Globus pallidus (tissue), 1 donor: ENCODE measurements at regions not wholly inside any gene's neighbourhood (a gene's known extent, or its start where the extent isn't known, plus 50 kb on each side); places are given as distances from the start of the nearest gene placed in this dataset.

Experiments
- DNase-seq: peaks from one replicate; pipeline ENCODE4 v3.0.0-alpha.2; 2015; ENCODE audit warnings: low spot score

DNA sequence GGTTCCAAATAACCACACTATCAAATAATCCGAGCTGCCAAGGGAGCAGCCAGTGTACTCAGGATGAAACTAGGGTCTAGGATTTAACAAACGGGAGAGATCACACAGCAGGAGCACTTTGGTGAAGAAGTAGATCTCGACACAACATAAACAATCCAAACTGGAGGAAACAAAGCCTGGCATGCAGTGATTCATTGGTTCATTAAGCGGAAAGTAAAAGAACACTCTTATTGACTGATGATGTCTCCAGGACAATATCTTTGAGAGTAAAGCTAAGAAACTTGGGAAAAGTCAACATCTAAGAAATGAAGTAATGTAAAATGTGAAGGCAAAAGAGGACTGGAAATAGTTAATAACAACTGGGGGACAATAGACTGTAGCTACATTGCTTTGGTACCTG, 1478.3 kb upstream of the CDH9 start:
- DNase-seq, result no peak

DNA sequence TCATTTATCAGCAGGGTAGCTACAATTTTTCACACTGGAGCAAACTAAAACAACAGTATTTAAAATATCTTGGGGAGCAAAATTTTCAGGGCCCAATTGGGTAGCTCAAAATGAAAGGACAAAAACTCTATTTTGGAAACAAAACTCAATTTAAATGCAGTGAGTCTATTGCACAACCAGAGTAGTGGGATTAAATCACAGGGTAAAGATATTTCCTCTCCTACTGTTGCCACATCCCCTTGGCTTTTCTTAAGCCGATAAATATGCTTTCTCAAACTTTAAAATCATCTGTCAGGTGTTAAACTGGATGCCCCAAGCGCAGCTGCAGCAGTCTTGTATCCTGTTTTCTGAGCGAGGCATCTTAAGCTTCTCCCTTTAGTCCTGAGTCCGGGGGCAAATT, 1474.3 kb upstream of the CDH9 start:
- no peak for DNase-seq

DNA sequence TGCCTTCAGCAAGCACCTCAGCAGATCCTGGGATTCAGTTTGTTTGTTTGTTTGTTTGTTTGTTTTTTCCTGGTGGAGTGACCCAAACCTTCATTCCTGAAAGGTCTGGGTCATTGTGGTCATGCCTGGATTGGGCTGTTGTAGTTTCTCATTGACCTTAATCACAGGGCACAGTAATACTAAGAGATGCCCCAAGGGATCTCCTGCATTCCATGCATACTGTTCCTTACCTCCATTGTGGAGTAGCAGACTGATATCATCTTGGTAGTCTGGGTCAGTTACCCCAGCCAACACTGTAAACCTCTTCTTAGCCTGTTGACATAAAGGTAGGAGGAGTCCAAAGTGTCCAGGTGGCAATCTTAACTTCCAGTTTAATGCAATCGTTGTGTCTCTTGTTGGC, 1466.7 kb upstream of the CDH9 start:
- no peak for DNase-seq

DNA sequence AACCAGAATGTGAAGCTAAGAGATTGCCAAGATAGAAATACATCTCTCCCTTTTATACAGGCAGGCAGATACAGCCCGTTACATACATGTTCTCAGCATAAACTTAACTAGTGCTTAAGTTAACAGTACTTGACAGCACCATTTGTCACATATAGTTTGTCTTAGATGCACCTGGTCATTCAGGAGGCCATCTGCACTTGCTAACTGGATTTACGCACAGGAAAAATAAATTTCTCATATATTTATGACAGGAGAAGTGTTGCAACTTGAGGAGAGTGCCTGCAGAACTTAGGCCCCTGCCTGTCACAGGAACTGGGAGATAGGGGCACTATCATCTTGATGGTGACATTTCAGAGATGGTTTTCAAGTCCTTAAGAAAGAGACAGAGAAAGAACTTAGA, 1462.1 kb upstream of the CDH9 start:
- no peak for DNase-seq

DNA sequence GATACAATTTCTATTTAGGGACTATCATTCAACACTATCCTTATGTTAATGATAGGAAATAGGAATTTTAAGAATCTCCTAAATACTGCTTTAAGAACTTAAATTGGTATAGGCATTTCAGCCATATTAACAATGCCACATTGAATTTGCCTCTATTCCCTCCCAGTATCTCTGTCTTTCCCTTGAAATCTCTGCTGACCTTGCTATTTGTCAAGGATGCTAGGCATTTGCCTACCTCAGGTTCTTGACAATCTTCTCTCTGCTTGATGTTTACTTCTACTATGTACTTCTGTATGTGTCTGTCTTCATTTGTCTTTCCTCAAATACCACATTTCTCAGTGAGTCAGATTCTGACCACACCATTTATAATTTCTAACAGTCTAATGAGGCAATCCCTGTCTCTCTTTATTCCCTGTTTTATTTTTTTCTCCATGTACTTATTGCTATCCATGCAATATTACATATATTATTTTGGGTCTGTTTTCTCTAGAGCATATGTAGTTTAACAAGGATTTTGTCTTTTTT, 1461.4 kb upstream of the CDH9 start:
- DNase-seq, result no peak

DNA sequence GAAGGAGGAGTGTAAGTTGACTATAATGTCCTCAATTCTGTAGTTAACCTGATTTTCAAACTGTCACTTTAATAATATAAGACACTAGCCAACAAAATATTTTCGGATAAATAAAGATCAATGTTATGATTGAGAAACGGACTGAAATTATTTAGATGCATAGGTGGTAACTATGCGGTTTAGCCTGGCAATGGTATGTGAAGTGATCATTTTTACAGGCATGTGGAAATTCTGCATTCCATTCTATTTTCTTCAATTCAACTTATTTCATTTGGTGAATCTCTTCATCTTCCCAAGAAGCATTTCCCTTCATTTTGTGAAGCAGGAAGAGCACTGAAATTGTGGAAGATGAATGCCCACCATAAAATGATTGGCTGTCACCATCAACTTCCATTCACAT, 1457.5 kb upstream of the CDH9 start:
- DNase-seq, result no peak

DNA sequence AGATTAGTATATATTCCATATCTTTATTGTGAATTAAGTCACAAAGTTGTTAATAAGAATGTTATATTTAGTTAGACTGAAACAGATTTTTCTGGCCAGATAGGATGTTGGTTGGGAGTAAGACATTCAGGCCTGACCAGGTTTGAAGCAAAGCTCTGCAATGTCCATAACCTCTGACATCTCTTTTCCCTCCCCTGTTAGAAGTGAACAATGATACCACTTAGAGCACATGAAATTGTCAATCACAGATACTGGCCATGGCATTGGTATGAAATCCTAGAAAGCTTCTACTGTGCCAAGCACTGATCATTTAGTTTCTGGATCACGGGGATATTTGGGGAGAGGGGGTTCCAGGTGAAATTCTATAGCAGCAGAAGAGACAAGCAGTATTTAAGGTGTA, 1455.1 kb upstream of the CDH9 start:
- DNase-seq, result no peak

DNA sequence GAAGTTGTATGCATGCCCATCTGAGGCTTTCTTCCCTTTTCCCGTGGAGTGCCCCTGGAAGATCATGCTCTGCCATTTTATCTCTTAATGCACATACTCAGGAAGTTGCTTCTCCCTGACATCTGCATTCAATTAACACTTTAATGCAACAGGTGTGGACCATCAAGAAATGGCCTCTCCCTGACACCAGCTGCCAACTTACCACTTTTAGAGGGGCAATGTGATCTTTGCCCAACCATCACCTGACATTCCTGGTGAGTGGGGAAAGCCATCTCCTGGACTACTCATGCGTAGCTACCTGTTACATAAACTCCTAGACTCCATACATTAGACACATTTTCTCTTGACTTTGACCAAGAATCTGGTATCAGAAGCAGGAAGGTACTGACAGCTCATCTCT, 1450.4 kb upstream of the CDH9 start:
- no peak for DNase-seq

DNA sequence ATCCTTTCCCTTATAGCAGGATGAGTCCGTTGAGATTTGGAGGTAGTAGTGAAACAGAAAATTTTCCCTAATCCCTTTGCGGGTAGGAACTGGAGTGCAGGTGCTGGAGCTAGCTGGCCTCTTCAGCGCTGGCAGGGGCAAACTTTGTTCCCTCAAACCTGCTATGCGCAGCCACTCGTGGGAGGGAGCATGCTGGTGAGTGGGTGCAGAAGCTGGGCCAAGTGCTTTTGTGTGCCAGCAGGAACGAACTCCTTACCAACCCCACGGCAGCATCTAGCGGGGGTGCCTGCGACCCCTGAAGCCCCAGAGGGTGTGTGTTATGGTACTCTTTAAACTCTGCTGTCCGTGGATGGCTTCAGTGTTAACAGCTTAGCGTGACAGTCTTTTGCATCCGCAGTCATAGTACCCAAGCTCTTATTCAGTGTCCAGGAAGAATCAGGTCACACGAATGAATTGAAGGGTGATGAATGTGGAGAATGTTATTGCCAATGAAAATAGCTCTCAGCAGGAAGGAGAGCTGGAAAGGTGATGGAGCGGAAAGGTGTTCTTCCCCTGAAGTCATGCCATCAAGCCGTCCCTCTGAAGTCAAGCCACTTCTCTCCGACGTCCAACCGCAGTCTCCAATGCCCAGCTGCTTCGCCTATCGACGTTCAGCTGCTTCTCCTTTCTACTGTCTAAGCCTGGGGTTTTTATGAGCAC, 1445.1 kb upstream of the CDH9 start:
- DNase-seq, result no peak

DNA sequence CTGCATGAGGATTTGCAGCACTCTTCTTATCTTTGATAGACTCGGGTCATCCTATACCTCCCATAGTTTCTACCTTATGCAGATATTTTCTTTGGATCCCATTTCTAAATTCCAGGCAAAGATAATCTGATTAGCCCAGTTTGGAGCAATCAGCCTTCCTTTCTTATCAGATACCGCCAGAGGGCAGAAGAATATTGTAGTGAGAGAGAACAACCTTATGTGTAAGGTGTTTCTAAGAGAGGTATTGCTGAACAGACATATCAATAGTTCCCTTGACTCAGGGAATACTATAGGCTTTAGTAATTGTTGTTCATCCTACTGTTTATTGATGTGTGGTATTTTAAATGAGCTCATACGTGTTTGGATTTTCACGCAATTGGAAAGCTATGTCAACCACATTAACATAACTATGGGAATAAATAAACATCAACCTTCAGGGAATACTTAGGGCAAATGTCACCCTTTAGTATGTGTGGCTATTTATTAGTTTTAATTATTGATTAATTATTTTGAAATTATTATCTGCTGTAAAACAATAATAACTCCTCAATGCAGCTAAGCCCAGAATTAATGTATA, 1435.2 kb upstream of the CDH9 start:
- no peak for DNase-seq

DNA sequence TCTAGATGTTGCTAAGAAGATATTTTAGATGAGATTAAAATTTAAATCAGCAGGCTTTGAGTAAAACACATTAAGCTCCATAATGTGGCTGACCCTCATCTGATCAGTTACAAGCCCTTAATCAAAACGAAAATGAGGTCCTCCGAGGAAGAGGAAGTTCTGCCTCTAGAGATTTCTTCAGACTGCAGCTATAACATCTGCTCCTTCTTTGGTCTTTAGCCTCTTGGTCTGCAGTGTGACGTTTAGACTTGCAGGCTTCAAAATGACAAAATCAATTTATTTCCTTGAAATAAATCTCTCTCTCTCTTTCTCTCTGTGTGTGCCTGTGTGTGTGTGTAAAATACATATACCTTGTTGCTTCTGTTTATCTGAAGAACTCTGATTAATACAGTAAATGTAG, 1429.8 kb upstream of the CDH9 start:
- peak; percentile 4 for DNase-seq

DNA sequence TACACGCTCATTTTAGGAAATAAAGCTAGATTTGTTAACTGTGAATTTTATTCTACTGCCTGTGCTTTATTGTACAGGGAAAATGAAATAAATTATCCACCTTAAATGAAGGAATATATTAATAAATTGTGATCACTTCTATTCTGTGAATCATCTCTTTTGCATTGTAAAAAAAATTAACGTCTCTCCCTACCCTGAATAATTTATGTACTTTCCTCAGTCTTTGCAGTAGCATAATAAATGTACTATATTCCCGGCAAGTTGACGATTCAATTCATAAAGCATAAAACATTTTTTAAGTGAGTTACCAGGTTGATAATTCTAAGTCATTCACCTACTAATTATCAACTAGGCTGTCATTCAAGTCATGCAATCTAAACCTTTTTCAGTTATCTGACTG, 1425.3 kb upstream of the CDH9 start:
- no peak for DNase-seq

DNA sequence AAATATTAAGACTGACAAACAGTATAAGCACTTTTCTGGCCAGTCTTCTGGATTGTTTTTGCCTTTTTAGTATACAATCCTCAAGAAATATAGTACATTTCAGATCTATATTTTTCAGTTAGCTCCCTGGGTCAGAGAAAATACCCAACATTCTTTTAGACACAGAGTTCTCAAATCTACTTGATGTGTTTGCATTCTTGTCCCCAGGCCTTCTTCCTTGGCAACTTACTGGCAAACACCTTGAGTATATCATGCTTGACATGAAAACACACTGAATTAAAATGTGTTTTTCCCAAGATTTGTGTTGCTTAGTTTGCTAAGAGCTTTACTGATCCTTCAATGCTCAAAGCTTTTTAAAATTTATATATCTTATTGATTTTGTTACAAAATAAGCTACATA, 1413.1 kb upstream of the CDH9 start:
- no peak for DNase-seq

DNA sequence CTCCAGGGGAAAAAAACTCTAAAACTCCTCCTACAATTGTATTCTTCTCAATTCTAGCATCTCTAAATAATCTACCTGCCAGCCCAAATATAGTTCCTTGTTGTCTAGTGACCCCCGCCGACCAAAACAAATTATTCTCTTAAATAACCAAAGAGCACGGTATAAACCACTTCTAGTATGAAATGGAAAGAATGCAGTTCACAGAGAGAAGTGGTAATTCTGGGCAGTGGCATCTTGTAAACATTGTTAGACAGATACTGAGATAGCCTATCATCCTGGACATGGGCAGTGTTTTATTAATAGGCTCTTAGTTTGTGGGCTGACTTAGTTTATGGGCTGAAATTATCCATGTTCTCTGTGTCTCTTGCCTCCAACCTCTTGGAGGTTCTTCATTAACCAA, 1412.6 kb upstream of the CDH9 start:
- no peak for DNase-seq

DNA sequence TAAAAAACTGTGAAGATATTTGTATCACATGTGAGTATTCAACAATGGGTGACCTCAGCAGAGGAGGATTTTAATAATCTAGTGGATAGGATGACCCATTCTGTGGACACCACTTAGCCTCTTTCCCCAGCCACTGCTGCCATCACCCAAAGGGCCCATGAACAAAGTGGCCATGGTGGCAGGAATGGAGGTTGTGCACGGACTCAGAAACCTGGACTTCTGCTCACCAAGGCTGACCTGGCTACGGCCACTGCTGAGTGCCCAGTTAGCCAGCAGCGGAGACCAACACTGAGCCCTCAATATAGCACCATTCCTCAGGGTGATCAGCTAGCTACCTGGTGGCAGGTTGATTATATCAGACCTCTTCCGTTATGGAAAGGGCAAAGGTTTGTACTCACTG, 1410.4 kb upstream of the CDH9 start:
- DNase-seq, result no peak

DNA sequence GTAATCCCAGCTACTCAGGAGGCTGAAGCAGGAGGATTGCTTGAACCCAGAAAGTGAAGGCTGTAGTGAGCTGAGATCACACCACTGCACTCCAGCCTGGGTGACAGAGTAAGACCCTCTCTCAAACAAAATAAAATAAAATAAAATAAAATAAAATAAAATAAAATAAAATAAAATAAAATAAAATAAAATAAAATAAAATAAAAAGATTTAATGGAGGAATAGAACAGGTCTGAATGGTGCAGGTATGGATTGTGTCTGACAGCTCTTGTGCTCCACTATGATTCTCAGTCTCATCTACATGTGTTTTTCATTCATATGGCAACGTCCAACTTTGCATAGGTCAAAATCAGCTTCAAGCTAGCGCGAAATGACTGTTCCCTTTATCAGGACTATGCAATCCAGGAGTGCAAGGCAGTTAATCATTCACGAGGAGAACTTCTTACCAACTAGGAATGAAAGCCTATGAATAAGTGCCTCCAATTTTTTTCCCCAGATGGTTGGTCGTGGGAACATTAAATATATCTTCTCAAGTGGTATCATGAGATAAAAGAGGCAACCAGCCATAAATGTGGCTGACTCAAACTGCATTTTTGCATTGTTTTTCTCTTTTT, 1392.3 kb upstream of the CDH9 start:
- no peak for DNase-seq

DNA sequence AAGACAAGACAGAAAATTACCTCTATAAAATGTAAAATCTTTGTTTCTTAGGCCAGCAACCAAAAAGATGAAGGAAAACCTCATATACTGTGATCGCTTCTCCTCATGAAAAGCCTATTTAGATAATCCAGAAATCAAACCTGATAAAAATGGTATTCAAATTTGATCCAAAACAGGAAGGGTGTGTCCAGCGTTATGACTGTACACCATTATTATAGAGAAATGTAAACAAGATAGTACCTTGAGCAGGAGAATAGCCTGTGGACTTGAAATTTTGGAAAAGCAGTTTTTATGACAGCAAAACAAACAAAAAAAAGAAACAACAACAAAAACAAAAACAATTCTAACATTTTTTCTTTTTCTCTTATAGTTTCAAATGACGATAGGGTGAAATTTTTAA, 1382.8 kb upstream of the CDH9 start:
- no peak for DNase-seq

DNA sequence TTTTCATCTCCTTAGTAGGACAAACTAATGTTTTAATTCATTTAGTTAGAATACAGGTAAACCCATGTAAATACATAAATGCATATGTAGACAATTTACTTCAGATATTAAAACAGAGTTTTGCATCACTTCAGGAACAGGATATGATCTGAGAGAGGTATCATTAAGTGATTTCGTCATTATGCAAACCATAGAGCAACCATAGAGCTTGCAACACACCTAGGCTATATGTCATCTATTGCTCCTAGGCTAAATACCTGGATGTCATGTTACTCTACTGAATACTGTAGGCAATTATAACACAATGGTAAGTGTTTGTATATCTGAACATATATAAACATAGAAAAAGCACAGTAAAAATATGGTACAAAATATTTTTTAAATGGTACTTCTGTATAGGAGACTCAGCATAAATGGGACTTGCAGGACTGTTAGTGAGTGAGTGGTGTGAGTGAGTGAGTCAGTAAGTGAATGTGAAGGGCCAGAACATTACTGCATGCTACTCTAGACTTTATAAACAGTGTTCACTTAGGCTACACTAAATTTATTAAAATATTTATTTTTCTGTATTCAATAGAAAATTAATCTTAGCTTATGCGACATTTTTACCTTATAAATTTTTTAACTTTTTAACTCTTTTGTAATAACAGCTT, 1377.5 kb upstream of the CDH9 start:
- no peak for DNase-seq

DNA sequence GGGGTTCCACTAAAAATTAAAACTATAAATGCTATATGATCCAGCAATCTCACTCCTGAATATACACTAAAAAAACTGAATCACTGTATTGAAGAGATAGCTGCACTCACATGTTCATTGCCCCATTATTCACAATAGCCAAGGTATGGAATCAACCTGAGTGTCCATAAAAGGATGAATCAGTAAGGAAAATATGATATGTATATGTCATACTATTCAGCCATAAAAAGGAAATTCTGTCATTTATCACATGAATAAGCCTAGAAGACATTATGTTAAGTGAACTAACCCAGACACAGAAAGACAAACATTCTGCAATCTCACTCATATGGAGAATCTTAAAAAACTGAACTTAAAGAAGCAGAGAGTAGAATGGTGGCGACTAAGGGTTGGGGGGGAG, 1376.2 kb upstream of the CDH9 start:
- no peak for DNase-seq

DNA sequence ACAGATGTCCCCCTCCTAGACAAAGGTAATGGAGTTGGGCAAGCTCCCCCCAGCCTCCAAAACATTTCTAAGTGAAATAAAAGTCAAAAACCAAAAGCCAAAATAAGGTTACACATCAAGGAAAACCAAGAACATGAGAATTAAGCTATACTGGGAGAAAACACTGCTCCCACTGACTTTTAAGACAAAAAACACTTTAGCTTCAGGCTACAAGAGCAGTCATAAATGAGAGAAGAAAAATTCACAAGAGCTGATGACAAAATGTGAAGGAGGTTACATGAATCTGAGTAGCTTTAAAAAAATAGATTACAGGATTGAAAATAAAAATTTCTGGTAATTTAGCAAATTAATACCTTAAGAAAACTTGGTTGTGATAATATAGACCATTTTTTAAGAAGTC, 1370.3 kb upstream of the CDH9 start:
- DNase-seq, result no peak

DNA sequence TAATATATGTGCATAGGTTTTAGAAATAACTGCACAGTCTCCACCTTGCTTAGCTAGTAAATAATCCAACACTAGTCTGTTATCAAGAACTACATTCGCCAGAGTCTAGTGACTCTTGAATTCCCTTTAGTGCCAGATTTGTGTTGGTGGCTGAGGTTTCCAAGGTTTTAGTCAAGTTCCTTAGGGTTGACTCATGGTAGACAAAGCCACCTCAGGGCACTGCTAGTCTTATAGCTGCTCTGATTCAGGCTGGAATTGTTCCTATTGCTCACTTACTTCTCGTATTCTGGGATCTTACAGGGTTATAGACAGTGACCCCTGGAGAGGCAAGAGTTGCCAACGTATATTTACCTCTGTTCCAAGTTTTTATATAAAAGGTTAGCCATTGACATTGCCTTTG, 1369.8 kb upstream of the CDH9 start:
- no peak for DNase-seq

DNA sequence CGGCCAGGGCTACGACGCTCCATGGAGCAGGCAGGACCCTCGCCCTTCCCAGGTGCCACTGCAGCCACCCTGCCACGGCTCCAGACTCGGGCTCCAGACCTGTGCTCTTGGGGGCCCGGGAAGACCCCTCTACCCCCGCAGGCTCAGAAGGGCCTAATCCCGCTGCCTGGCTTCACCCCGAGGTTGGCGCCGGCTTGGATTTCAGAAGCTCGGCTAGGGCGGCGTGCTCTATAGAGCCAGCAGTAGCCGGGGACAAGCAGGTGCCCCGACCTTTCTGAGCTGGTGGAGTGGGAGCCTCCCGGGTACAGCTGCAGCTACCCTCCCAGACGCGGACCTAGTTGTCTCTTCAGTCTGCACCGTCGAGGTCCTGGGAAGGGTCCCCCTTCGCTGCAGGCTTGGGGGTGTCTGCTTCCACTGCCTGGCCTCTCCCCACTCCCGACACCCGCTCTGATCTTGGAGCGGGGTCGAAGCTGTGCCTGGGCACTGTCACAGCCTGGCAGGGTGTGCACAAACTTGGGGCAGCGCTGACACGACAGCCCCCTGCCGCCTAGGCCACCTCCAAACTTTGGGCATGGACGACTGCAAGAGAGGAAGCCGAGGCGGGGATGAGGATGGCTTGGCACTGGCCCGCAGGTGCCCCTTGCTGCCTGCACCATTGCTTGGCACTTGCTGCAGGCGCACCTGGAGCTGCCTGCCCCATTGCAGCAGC, 1366.1 kb upstream of the CDH9 start:
- DNase-seq, result no peak

DNA sequence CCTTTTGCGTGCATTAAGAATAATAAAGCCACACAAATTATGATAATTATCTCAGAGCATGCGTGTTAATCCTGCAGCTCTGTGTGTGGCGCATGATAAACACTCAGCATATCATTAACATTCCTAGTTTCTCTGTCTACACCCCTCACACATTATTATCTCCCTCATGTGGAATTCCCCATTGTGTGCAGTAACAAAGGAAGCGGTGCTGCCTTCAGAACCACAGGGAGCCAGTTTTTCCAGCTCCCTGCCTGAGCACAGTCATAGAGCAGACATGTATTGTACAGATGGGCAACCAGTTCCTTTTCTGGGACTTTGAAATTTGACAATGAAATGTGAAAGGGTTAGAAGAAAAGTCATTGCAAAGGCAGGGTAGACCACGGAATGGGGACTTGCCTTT, 1365.5 kb upstream of the CDH9 start:
- no peak for DNase-seq
